Coronary artery (tissue), 2 donors: ENCODE measurements at regions not wholly inside any gene's neighbourhood (a gene's known extent, or its start where the extent isn't known, plus 50 kb on each side); places are given as distances from the start of the nearest gene placed in this dataset.

Source experiments
- DNase-seq: peaks from one replicate; pipeline ENCODE4 v3.0.0-alpha.2; 2017; ENCODE audit warnings: low spot score
- H3K27ac ChIP-seq, 2 donors: fragments of 200-600 bp; sonication (generic); one replicate each; pipeline ENCODE4 v1.5.1; 2016 to 2019
- H3K4me3 ChIP-seq: fragments of 200-600 bp; sonication (generic); 2 replicates; pipeline ENCODE4 v1.5.1; 2016; ENCODE audit warnings: mild to moderate bottlenecking, moderate library complexity
- CTCF ChIP-seq: fragments of 200-600 bp; sonication (generic); IDR thresholded peaks from one replicate; pipeline ENCODE4 v1.5.1; 2019; ENCODE audit warnings: antibody characterized with exemption

GRCh38 chr4:42271096-42271495, 118.6 kb upstream of the BEND4 start:
- TF ChIP-seq CTCF, result no peak
- no peak overlapping the region for H3K4me3 ChIP-seq
- no peak overlapping the region for H3K27ac ChIP-seq
- no peak for DNase-seq

DNA sequence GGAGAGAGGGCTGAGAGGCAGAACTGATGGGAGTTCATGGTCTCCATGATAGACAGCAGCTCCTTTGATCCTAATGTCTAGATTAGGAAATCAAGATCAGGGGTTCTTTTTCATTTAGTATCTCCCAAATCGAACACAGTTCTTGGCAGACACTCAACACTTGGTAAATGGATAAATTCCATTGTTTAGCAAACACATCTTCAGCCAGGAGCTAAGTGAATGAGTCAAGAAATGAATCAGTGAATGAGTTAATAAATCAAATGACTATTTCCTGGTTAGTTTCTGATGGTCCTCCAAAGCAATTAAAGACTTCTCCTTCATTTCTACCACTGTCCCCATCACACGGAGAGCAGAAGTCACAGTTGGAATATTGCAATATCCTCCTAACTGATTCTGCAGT, 120.0 kb upstream of the SHISA3 start:
- no peak for TF ChIP-seq CTCF

DNA sequence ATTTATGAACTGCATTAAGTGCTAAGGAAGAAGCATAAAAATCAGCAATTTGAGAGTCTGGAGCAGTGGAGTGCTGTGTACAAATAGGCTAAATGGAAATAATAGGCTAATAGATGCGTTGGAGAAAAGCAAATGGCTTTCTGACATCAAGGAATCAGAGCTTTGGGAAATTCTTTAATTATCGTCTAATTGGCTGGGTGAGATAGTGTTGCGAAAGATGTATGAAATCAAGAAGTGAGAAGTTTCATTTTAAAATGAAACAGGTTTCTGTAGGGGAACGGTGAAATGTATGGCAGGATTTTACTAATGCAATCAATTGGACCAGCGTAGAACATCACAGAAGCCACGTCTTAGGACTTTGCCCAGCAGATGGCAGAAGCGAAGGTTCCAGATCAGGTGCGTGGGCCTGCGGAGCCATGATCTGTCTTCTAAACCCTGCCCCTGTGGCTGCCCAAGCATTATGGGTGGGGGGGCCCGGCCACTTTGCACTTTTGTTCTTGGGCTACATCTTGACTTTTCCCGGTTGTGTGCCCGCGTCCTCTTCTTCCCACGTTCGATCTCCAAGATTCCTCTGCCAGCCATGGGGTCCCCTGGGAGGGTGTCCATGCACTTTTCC, 118.5 kb upstream of the SHISA3 start:
- no peak for TF ChIP-seq CTCF
- no peak overlapping the region for H3K4me3 ChIP-seq
- no peak overlapping the region for H3K27ac ChIP-seq
- DNase-seq, result no peak

More for the DNA sequence above, 120.0 kb upstream of the SHISA3 start:
- no peak overlapping the region for H3K4me3 ChIP-seq
- DNase-seq, result no peak
- no peak overlapping the region for H3K27ac ChIP-seq

GRCh38 chr4:42280327-42281095, 116.8 kb upstream of the SHISA3 start:
- no peak for TF ChIP-seq CTCF
- Histone ChIP-seq H3K27ac (no peak overlapping the region), H3K4me3 (no peak overlapping the region)
- no peak for DNase-seq

DNA sequence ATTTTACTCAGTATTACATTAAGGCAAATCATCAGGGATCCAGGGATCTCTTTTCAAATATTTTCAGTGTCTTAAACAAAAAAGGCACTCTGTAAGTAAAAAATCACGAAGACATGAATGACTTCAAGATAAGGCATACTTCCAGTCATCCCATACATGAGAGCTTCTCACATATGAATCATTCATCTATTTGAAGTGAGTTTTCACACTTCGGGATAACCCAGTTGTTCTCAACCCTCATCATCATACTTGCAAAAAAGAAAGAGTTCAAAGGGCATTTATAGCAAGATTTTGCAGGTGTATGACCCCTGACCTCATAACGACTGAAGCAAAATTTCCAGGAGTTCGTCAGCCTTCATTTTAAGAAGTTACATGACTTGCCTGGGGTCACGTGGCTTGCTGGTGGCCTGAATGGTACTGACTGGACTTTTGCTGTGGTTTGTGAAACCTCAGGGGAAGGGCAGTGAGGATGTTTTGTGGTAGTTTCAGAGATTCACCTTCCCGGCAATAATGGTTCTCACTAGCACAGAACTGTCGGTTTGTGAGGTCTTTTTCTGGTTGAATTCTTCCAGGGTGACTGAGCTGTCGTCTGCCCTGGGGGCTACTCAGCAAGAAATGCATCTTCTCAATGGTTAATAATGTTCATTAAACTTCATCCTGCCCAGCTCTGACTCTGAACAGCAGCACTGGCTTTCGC, 115.8 kb upstream of the SHISA3 start:
- Histone ChIP-seq H3K4me3 (peak overlapping the region; percentile 36), H3K27ac (no peak overlapping the region)
- no peak for DNase-seq
- TF ChIP-seq CTCF, result no peak

- H3K27ac ChIP-seq, result no peak overlapping the region
- no peak for DNase-seq
- TF ChIP-seq CTCF, result peak; percentile 46
- peak overlapping the region; percentile 36 for H3K4me3 ChIP-seq
Observed at GRCh38 chr4:42282081-42282901, 115.0 kb upstream of the SHISA3 start.
